Stimulated activated CD4-positive, alpha-beta T cell treated with anti-CD3 and anti-CD28 coated beads, Interleukin-15, amount 100 ng/mL, for 24 hours (primary cell): ENCODE measurements at regions not wholly inside any gene's neighbourhood (a gene's known extent, or its start where the extent isn't known, plus 50 kb on each side); places are given as distances from the start of the nearest gene placed in this dataset.
"Not testable (repeated sequence)": the region's sequence is repeated elsewhere in the genome, so short reads cannot be mapped to it uniquely, and the experiment has no call there.

Experiments used
- DNase-seq: peaks from one replicate; pipeline ENCODE4 v3.0.0-alpha.2; 2020

DNA sequence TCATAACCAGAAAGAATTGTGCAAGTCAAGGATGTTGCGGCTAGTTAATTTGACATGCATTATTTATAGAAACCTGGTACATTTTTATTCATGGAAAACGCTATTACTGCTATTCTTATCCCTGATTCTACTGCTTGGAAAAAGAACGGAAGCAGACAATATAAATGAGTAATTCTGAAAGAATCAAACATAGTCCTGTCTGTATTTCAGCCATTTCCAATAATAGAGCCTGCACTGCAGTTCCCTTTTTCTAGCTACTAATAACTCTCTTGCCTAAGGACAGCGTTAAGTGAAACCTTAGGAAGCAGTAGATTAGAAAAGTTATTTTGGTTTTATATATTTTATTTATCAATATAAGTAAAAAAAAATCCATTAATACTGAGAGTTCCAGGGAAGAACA, 414.9 kb downstream of the CYLC2 start:
- no peak for DNase-seq

DNA sequence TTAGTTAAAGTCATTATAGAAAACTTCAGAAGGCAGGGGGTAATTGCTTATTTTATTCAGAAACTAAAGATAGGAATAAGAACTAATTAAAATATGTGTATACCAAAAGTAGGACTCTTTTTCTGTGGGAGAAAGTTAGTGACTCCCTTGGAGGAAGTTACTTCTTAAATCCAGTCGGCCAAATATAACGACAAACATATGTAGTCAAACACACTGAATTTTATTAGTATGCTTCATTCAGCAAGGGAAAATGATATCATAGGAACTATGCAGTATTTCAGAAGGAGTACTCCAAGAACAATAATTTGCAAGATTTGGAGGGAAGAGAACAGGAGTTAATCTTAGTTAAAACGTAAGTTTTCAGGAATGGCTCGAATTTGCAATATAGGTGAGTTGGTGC, 432.6 kb downstream of the CYLC2 start:
- DNase-seq = no peak

DNA sequence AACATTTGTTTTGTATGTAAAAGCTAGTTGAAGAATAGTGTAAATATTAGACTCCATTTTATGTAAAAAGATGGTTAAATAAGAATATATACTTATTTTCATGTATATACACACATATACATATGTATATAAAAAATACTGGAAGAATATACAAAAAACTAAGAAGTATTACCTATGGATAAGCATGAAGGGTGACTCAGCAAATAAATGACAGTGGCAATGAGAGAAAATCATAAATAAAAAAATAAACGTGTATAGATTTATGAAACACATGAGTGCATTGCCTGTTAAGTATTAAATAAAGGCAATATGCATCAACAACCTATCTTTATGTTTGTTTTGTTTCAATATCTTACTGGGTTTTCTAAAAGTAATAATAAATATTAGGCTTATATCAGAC, 435.3 kb downstream of the CYLC2 start:
- no peak for DNase-seq

DNA sequence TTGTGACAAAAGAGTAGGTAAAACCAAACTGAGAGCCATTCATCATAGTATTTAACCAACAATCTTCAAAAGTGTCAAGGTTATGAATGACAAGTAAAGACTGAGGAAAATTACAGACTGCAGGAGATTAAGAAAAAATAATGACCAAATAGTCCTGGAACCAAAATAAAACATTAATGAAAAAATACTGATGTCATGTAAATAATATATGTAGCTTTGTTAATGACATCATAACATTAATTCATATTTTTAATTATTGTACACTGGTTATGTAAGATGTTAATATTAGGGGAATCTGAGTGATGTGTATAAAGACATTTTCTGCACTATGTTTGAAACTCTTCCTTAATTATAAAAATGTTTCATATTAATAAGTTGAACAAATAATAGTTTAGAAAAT, 436.7 kb downstream of the CYLC2 start:
- DNase-seq = no peak

DNA sequence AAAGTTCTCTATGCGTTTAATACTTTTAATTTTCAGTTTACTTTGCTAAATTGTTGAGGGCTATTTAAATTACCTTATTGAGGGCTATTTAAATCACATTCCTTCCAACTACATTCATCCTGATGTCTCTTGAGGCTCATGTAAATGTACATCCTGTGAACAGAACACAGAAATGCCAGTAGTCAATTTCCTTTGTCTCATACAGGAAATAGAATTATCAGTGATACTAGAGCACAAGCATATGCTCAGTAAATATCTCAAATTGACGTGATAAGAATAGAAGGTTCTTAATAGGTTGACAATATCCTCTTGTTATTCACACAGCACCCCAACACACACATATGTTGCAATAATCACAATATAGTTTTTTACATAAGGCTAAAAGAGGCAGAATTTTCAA, 449.0 kb downstream of the CYLC2 start:
- no peak for DNase-seq

DNA sequence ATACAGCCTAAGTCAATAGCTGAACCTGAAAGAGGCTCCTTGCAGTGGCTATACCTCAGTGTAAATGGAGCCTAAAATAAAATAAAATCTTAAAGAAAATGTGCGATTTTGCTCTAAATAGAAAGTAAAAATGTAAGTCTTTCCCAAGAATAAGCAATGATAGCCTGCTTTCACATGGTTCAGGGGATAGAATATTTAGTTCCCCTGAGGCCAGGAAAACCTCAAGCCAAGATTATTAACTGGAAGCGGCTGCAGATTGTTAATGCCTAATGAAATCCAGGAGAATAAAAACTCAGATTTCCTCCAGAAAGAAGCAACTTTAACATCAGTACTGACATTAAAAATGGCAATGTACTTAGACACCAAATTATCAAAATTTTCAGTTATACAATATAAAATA, 463.7 kb downstream of the CYLC2 start:
- DNase-seq = no peak

DNA sequence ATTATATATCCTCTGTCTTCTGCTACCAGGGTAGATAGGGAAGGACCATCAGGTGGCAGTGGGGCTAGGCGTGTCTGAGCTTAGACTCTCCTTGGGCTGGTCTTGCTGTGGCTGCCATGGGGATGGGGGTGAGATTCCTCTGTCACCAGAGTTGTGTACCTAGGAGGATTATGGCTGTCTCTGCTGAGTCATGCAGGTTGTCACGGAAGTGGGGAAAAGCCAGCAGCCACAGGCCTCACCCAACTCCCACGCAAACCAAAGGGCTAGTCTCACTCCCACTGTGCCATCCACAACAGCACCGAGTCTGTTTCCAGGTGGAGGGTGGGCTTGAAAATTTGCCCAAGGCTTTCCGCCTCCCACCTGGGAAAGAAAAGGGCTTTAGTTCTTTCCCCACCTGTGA, 476.1 kb downstream of the CYLC2 start:
- no peak for DNase-seq

DNA sequence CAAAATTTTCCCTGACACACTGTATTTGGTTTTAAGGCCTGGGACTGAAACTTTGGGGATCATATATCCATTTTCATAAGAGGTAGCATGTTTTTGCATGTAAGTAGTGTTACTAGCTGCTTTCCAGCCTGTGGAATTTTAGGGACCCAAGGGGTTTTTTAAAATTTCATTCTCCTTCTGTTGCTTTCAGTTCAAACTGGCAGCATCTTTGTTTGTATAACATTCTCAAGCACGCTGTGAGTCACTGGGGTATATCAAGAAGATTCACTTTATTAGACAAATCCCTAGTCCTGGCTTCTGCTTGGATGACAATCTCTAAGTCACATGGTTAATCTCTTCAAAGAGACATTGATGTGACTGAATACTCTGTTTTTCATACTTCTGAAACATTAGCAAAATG, 479.0 kb downstream of the CYLC2 start:
- DNase-seq = no peak

DNA sequence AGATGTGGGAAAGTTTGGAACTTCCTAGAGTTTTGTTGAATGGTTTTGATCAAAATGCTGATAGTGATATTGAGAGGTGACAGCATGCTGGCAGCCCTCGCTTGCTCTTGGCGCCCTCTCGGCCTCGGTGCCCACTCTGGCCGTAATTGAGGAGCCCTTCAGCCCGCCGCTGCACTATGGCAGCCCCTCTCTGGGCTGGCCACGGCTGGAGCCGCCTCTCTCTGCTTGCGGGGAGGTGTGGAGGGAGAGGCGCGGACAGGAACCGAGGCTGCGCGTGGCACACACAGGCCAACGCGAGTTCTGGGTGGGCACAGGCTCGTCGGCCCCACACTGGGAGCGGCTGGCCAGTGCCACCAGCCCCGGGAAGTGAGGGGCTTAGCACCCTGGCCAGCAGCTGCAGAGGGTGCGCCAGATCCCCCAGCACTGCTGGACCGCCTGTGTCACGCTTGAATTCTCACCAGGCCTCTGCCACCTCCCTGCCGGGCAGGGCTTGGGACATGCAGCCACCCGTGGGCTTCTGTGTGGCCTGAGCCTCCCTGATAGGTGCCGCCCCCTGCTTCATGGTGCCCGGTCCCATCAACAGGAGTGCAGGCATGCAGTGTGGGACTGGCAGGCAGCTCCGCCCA, 488.5 kb downstream of the CYLC2 start:
- DNase-seq = no peak

DNA sequence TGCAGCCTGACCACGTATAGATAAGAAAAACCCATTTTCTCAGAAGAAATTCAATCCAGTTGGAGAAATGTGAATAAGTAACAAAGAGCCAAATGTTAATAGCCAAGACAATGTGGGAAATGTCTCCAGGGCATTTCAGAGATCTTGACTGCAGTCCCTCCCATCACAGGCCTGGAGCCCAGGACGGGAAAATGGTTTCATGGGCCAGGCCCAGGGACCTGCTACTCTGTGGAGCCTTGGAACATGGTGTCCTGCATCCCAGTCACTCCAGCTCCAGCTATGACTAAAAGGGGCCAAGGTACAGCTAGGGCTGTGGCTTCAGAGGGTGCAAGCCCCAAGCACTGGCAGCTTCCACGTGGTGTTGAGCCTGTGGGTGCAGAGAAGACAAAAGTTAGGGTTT, 490.0 kb downstream of the CYLC2 start:
- DNase-seq = no peak

DNA sequence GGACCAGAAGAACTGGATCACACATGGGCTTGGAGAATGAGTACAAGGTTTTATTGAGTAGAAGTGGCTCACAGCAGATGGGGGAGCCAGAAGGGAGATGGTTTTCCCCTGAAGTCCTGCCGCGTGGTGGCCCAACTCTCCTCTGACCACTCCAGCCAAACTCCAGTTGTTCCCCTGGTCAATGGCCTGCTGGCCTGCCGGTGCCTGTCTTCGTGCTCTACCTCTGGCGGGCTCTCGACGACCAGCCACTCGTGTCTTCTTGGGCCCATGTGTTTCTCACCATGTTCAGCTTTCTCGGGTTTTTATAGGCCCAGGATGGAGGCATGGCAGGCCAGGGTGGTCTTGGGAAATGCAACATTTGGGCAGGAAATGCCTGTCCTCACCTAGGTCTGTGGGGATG, 519.6 kb downstream of the CYLC2 start:
- no peak for DNase-seq

DNA sequence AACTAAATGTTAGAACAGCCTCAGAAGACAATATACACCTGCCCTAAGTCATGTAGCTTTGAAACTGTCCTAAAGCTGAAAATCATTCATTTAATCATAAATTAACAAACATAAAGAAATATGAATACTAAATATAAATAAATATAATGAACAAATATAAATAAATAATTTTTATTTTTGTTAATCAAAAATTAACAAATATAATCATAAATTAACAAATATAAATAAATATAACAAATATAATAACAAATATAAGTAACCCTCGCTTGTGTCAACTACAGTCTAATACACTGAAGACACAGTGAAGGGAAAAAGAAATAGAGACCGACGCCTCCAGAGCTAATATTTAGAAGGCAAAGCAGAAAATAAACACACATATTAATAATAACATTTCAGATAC, 527.3 kb downstream of the CYLC2 start:
- no peak for DNase-seq

DNA sequence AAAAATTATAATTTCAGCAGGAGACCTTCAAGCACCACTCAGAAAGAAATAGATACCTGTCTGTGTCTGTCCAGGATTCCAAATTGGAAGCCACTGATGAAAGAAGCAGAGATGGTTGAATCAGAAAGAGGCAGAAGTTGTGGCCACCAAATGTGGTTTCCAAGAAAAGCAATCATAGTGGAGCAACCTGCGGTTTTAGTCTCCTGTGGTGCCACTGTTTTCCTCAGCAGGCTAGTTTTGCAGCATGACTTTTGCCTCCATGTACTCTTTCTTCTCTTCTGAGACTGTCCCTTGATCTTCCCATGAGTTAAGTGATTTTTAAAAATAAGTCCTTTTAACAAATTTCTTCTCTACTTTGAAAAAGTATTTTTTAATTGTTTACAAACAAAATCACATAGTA, 535.8 kb downstream of the CYLC2 start:
- no peak for DNase-seq

DNA sequence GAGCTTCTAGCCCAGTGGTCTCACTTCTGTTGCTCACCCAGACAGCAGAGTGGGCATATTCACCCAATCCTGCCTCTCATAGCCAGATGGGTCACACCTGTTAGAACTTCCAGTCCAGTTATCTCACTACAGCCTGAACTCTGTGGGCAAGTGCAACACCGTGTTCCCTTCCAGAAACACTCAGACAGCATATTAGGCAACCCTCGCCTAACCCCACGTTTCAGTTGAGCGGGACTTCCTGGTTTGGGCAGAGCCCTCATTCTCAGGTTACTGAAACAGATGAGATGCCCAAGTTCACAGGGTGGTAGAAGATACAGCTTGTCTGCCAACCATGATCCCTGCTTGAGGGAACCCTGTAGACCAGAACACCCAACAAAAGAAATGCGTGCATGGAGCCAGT, 538.2 kb downstream of the CYLC2 start:
- DNase-seq = no peak

DNA sequence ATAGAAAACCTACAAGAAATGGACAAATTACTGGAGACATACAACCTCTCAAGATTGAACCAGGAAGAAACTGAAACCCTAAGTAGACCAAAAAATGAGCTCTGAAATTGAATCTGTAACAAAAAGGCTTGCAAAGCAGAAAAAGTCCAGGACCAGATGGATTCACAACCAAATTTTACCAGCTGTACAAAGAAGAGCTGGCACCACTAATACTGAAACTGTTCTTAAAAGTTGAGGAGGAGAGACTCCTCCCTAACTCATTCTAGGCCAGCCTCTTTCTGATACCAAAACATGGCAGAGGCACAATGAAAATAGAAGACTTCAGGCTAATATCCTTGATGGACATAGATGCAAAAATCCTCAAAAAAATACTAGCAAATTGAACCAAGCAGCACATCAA, 542.3 kb downstream of the CYLC2 start:
- no peak for DNase-seq

DNA sequence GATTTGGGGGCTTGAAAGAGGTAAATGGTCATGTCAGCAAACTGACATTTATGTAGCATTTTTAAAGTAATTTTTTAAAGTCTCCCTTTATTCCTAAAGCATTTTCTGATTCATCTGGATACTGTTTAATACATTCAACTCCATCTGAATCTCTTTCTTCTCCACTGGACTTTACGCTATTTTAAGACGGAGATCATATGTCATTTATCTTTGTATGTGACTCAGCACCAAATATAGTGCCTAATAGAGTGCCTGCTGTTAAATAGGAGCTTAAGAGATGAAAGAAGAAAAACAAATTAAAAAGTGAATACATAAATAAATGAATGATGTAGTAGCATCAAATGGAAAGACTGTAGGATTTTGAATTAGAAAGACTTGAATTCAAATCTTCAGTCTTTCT, 548.8 kb upstream of the SMC2 start:
- no peak for DNase-seq

DNA sequence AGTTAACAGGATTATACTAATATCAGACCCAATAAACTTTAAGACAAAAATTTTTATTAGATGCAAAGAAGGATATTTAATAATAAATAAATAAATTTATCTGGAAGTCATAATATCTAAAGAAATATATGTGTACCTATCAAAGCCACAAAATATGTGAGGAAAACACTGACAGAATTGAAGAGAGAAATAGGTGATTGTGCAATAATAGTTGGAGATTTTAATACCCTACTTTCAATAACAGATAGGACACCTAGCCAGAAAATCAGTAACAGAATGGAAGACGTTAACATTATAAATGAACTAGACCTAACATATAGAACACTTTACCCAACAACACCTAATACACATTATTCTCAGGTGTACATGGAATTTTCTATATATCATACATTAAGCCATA, 541.4 kb upstream of the SMC2 start:
- no peak for DNase-seq

DNA sequence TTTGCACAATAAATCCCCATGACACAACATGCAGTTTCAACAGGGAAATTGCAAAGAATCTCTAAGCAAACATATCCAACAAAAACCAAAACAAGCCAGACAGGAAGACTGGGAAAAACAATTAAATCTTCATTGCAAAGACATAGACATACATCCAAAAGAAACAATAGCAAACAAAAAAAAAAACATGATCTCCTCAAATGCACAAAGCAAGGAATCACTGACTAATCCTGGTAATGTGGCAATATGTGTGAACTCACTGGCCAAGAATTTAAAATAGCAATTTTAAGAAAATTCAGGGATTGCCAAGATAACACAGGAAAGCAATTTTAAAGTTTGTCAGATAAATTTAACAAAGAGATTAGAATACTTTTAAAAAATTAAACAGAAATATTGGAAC, 520.1 kb upstream of the SMC2 start:
- DNase-seq = no peak

DNA sequence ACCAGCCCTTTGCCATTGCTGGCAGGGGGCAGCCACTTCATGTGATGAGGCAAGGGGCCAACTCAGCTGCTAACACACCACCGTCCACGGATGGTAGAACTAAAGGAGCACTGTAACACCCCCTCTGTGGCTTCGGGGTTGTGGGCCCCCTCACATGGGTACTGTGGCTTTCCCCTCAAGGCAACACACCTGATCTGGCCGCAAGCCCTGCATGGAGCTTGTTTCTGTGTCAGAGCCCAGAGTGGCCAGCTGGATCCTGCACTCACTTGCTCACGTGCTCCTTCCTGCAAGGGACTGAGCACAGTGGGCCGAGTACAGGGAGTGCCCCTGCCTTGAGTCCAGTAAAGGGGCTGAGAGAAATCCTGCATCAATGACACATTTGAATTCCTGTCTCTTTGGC, 507.4 kb upstream of the SMC2 start:
- no peak for DNase-seq

DNA sequence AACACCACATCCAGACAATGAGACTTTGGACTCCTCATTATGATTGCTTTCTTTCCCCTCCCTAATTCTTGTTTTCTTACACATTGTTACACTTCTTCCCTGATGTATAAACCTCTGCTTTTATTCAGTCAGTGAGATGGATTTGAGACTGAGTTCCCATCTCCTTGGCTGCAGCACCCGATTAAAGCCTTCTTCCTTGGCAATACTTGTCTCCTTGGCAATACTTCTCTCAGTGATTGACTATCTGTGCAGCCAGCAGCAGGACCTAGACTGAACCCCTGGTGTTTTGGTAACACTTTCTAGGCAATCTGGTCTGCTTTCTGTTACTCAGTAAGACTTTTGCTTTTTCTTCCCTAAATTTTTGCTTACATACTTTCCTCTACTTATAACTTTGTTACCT, 492.8 kb upstream of the SMC2 start:
- DNase-seq = no peak

DNA sequence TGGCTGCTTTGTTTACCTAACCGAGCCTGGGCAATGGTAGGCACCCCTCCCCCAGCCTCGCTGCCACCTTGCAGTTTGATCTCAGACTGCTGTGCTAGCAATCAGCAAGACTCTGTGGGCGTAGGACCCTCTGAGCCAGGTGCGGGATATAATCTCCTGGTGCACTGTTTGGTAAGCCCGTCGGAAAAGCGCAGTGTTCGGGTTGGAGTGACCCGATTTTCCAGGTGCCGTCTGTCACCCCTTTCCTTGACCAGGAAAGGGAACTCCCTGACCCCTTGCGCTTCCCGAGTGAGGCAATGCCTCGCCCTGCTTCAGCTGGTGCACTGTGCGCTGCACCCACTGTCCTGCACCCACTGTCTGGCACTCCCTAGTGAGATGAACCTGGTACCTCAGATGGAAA, 482.2 kb upstream of the SMC2 start:
- DNase-seq = not testable (repeated sequence)

DNA sequence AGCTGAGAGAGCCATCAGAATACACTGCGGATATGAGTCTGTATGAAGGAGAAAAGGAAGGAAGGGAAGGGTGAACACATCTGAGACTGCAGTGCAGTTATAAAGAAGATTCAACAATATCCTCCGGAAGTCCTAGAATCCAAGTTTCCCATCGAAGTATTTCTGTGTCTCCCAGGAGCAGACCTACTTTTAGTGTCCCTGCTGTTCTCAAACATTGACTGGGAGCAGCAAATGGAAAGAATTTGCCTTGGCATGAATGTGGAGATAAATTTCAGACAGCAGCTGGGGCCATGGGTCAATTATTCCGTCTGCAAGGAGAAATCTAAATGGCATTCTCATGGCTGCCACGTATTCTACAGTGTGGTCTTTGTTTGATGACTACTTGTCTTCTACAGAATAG, 478.1 kb upstream of the SMC2 start:
- DNase-seq = no peak

DNA sequence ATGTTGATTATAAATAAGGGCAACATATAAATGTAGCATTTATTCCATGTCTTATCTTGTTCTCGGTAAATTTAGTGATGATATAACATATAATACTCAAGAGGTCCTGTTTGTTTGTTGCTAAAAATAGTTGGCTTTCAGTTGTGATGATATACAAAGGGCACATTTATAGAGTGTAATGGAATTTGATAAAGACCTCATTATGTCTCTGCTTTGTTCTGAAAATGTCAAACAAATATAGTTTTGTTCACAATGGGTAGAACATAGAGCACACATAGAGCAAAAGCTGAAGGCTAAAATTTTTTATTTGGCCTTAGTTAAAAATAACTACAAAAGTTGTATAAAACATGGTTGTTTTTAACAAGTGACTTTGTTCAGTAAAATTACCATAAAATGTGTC, 477.1 kb upstream of the SMC2 start:
- DNase-seq = no peak

DNA sequence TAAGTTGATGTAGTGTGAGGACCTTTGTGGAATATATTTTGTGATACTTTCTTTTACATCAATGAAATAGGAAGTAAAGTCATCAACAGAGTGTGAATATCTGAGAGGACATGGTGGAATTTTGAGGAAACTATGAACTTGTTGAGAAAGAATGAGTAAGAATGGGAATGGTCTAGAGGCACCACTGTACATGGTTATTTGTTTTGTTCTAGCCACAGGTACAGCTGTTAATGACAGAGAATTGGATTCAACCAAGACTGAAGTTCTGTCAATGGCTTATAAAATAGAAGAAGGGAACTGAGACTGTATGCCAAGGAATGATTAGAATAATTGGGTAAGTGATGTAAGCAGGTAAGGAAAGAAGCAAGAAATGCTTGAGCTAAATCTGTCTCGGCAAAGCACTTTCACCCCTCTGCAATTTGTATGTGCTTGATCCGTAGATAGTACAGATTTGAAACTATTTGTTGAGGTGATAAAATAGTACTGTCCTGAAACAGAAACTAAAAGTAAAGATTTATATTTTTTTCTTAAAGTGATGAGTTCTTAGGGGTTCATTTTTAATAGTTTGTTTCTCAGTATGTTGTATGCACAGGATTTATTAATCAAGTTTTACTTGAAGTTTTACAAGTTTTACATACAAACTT, 468.8 kb upstream of the SMC2 start:
- DNase-seq = no peak

DNA sequence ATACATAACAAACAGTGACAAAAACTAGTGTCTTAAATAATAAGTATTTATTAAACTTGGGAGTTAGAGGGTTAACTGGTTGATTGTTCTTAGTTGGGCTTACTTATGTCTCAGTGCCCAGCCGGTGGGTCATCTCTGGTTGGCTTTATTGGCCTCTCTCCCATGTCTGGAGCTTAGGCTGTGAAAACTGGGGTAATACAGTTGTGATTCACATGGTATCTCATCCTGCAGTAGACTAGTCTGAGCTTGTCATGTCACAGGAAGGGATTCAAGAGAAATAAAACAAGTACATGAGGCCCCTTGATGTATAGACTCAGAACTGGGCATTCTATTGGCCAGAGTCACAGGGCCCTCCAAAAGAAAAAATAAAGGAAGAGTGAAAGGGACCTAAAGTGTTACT, 466.4 kb upstream of the SMC2 start:
- no peak for DNase-seq

DNA sequence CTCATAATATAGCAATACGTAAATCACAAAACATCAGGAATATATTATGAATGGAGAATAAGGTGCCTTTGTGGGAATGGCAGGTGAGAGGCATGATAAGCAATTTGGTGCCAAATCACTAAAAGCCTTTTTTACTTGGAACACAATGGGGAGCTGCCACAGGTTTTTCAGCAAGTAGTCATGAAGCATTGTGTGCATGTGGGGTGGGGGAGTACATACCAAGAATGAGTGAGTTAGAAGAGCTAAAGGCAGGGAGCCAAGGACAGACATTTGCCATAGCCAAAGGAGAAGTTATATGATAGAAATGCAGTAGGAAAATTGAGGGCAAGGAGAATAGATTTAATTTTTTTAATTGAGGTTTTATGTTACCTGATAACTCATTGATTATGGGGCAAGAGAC, 445.0 kb upstream of the SMC2 start:
- no peak for DNase-seq
